ENCODE measurements at regions not wholly inside any gene's neighbourhood (a gene's known extent, or its start where the extent isn't known, plus 50 kb on each side); places are given as distances from the start of the nearest gene placed in this dataset.
"Not testable (repeated sequence)": the region's sequence is repeated elsewhere in the genome, so short reads cannot be mapped to it uniquely, and the experiment has no call there.

GRCh38 chr2:131828633-131829455 is 301.2 kb downstream of the CCDC74A start:
- not testable (repeated sequence) for DNase-seq

- not testable (repeated sequence) for DNase-seq
Measured at GRCh38 chr2:131829456-131830241, 302.0 kb downstream of the CCDC74A start.

GRCh38 chr2:131830242-131830945 is 302.7 kb downstream of the CCDC74A start:
- not testable (repeated sequence) for DNase-seq

GRCh38 chr2:131830946-131831310 is 303.2 kb downstream of the CCDC74A start:
- DNase-seq = not testable (repeated sequence)

- not testable (repeated sequence) for DNase-seq
Measured at GRCh38 chr2:131831450-131832208, 303.9 kb downstream of the CCDC74A start.

- not testable (repeated sequence) for DNase-seq
Measured at GRCh38 chr2:131832209-131832780, 304.6 kb downstream of the CCDC74A start.

- not testable (repeated sequence) for DNase-seq
Measured at GRCh38 chr2:131832917-131833316, 305.2 kb downstream of the CCDC74A start.

- DNase-seq = not testable (repeated sequence)
Measured at GRCh38 chr2:131833367-131834202, 305.9 kb downstream of the CCDC74A start.

- DNase-seq = not testable (repeated sequence)
Measured at GRCh38 chr2:131834203-131835020, 306.7 kb downstream of the CCDC74A start.

GRCh38 chr2:131835022-131835421 is 307.3 kb downstream of the CCDC74A start:
- not testable (repeated sequence) for DNase-seq

GRCh38 chr2:131835621-131836091 is 308.0 kb downstream of the CCDC74A start:
- DNase-seq = no peak

GRCh38 chr2:131836116-131836515 is 308.4 kb downstream of the CCDC74A start:
- DNase-seq = not testable (repeated sequence)

GRCh38 chr2:131844044-131844443 is 316.4 kb downstream of the CCDC74A start:
- not testable (repeated sequence) for DNase-seq

- not testable (repeated sequence) for DNase-seq
Measured at GRCh38 chr2:131856202-131856601, 305.6 kb downstream of the ANKRD30BL start.

- not testable (repeated sequence) for DNase-seq
Measured at GRCh38 chr2:131858197-131858596, 303.6 kb downstream of the ANKRD30BL start.

All from activated effector memory CD4-positive, alpha-beta T cell treated with anti-CD3 and anti-CD28 coated beads, Interleukin-2, amount 50 U/mL, for 16 hours (primary cell).